ENCODE measurements at regions not wholly inside any gene's neighbourhood (a gene's known extent, or its start where the extent isn't known, plus 50 kb on each side); places are given as distances from the start of the nearest gene placed in this dataset.

DNA sequence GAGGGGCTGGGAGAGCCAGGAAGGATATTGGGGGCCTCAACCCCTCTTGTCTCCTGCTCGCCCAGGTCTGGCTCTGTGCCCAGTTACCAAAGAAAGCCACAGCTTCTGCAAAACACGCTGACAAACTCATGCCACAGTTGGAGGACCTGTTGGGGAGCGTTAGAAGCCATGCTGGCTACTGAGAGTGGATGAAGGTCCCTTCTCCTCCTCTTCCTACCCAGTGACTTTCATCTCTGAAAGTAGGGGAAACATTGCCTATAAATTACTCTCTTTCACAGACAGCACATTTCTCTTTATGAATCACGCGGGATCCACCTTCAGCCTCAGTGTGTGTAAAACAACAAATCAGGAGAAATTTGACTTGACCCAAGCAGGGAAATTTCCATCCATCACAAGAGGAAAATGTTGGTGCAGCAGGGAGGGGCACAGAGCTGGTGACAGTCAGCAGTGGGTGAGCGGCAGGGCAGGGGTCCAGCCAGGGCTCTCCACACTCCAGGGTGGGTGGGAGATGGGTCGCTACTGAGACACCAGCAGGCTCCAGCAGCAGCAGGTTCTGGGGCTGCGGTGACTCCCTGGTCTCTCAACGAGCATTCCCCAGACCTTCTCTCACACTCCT lies 181.9 kb downstream of the FGF18 start:
- ATAC-seq: no peak
- TF ChIP-seq, protein P1, sequence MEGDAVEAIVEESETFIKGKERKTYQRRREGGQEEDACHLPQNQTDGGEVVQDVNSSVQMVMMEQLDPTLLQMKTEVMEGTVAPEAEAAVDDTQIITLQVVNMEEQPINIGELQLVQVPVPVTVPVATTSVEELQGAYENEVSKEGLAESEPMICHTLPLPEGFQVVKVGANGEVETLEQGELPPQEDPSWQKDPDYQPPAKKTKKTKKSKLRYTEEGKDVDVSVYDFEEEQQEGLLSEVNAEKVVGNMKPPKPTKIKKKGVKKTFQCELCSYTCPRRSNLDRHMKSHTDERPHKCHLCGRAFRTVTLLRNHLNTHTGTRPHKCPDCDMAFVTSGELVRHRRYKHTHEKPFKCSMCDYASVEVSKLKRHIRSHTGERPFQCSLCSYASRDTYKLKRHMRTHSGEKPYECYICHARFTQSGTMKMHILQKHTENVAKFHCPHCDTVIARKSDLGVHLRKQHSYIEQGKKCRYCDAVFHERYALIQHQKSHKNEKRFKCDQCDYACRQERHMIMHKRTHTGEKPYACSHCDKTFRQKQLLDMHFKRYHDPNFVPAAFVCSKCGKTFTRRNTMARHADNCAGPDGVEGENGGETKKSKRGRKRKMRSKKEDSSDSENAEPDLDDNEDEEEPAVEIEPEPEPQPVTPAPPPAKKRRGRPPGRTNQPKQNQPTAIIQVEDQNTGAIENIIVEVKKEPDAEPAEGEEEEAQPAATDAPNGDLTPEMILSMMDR (IDR thresholded peaks at IDR 0.05): no peak

DNA sequence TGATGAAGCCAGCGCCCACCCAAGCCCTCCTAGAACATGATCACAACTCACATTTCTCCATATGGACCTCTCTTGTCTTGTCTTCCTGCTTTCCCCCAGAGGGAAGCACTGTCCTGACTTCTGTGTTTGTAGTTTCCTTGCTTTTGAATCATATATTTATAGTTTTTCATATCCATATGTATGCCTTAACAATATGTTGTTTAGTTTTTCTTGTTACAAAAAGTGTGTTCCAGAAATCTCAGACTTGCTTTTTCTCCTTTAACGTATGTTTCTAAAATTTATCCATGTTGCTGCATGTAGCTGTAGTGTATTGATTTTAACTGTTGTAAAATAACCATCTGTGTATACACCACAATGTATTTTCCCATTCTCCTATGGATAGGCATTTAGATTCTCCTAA lies 182.0 kb upstream of the SMIM23 start:
- Histone ChIP-seq H3K9me3 (peaks cover 0 to 32% (median 0%) of the 10 kb centered on the region in 11 donors), H3K27me3 (no peaks in the 10 kb centered on the region), H3K4me1 (peaks cover 0 to 9% (median 0%) of the 10 kb centered on the region in 9 donors), H3K27ac (no peak overlapping the region), H3K36me3 (no peaks in the 10 kb centered on the region), H3K4me3 (no peak overlapping the region)
- TF ChIP-seq, protein P1 (IDR thresholded peaks at IDR 0.05): no peak
- 94% methylated on average over 2 of the region's 2 CpGs for WGBS, 2 donors
- DNase-seq: no peak
- no peak for ATAC-seq
- intact Hi-C loops (cut with DNase I): no loop called here

More for the DNA sequence above, 181.9 kb downstream of the FGF18 start:
- H3K36me3 ChIP-seq: no peaks in the 10 kb centered on the region
- intact Hi-C loops (cut with DNase I): no loop called here
- peaks cover 0 to 10% (median 4%) of the 10 kb centered on the region in 9 donors for H3K4me1 ChIP-seq
- no peak for DNase-seq
- no peak overlapping the region for H3K4me3 ChIP-seq
- H3K27ac ChIP-seq: no peak overlapping the region
- H3K9me3 ChIP-seq: peaks cover 0 to 14% (median 0%) of the 10 kb centered on the region in 11 donors
- WGBS, 2 donors: 60 to 68% methylated on average over 9 of the region's 9 CpGs
- H3K27me3 ChIP-seq: no peaks in the 10 kb centered on the region

DNA sequence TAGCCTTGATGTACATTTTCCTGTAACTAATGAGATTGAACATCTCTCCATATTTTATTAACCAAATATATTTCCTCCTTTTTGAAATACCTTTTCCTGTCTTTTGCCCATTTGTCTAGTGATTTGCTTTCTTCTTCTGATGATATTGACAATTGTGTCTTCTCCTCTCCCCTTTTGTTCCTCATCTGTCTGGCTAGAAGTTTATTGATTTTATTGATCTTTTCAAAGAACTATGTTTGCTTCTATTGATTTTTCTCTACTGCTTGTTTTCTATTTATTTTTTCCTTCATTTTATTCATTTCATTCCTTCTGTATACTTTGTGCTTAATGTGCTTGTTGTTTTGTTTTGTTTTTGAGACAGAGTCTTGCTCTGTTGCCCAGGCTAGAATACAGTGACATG lies 181.4 kb upstream of the SMIM23 start:
- H3K27me3 ChIP-seq: no peaks in the 10 kb centered on the region
- DNase-seq (no peak), ATAC-seq (no peak)
- H3K9me3 ChIP-seq: peaks cover 0 to 32% (median 0%) of the 10 kb centered on the region in 11 donors
- no peaks in the 10 kb centered on the region for H3K36me3 ChIP-seq
- intact Hi-C loops (cut with DNase I): no loop called here
- no peak overlapping the region for H3K4me3 ChIP-seq
- TF ChIP-seq, protein P1 (IDR thresholded peaks at IDR 0.05): no peak
- no peak overlapping the region for H3K27ac ChIP-seq
- peaks cover 0 to 9% (median 0%) of the 10 kb centered on the region in 9 donors for H3K4me1 ChIP-seq

DNA sequence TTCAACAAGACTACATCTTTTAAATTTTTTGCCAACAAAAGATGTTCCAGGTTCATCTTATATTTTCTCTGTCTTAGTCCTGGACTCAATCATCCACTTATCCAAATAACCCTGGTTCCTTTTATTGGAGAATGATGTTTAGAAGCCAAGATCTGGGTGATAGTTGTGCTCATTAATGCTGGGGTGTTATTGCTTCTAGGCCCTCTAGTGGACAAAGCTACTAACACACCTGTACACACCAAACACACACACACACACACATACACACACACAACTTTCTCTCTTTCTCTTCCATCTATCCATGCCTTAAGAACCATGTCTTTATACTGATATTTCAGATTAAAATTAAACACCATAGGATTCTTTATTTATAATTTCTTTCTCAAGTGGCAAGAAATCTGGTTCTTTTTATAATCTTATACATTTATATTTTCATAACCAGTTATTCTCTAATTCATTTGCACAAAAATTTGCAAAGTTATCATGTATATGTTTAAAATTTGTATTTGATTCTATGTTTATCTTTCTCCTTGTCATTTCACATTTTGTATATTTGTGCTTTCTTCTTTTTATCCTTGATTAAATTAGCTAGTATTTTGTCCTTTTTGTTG lies 179.1 kb upstream of the SMIM23 start:
- DNase-seq (no peak), ATAC-seq (no peak)
- no peaks in the 10 kb centered on the region for H3K36me3 ChIP-seq
- no peaks in the 10 kb centered on the region for H3K4me1 ChIP-seq
- H3K27me3 ChIP-seq: no peaks in the 10 kb centered on the region
- no peak overlapping the region for H3K27ac ChIP-seq
- TF ChIP-seq, protein P1 (IDR thresholded peaks at IDR 0.05): peak in 4 of 9 donors; percentile 11 to 37 (median 24)
- H3K9me3 ChIP-seq: peaks cover 0 to 32% (median 0%) of the 10 kb centered on the region in 11 donors
- intact Hi-C loops (cut with DNase I): no loop called here
- H3K4me3 ChIP-seq: no peak overlapping the region
